OCI-LY7 (cell line): ENCODE measurements at regions not wholly inside any gene's neighbourhood (a gene's known extent, or its start where the extent isn't known, plus 50 kb on each side); places are given as distances from the start of the nearest gene placed in this dataset.

ENCODE experiments used
- CTCF ChIP-seq: fragments of 200-600 bp; sonication (generic); conservative IDR thresholded peaks from 2 replicates; pipeline ENCODE4 v1.5.1; 2014; ENCODE audit warnings: mild to moderate bottlenecking, antibody characterized with exemption, low read length, moderate library complexity, mixed read lengths
- EZH2phosphoT487 ChIP-seq: fragments of 200-600 bp; sonication (generic); IDR thresholded peaks from 2 replicates; pipeline ENCODE4 v1.6.1; 2018; ENCODE audit warnings: low read depth, borderline replicate concordance, mild to moderate bottlenecking, mixed run types, antibody characterized with exemption, low read length, moderate library complexity, mixed read lengths

- TF ChIP-seq CTCF (no peak), EZH2phosphoT487 (no peak)
Observed at GRCh38 chr16:9533042-9533441, 441.6 kb downstream of the HAPSTR1 start.
